Medulla oblongata (tissue), 1 donor: ENCODE measurements at regions not wholly inside any gene's neighbourhood (a gene's known extent, or its start where the extent isn't known, plus 50 kb on each side); places are given as distances from the start of the nearest gene placed in this dataset.
A peak's percentile ranks its signal among the peaks of the same experiment; 100 is the strongest.

Experiments used
- DNase-seq: peaks from one replicate; pipeline ENCODE4 v3.0.0-alpha.2; 2015; ENCODE audit errors: extremely low spot score

DNA sequence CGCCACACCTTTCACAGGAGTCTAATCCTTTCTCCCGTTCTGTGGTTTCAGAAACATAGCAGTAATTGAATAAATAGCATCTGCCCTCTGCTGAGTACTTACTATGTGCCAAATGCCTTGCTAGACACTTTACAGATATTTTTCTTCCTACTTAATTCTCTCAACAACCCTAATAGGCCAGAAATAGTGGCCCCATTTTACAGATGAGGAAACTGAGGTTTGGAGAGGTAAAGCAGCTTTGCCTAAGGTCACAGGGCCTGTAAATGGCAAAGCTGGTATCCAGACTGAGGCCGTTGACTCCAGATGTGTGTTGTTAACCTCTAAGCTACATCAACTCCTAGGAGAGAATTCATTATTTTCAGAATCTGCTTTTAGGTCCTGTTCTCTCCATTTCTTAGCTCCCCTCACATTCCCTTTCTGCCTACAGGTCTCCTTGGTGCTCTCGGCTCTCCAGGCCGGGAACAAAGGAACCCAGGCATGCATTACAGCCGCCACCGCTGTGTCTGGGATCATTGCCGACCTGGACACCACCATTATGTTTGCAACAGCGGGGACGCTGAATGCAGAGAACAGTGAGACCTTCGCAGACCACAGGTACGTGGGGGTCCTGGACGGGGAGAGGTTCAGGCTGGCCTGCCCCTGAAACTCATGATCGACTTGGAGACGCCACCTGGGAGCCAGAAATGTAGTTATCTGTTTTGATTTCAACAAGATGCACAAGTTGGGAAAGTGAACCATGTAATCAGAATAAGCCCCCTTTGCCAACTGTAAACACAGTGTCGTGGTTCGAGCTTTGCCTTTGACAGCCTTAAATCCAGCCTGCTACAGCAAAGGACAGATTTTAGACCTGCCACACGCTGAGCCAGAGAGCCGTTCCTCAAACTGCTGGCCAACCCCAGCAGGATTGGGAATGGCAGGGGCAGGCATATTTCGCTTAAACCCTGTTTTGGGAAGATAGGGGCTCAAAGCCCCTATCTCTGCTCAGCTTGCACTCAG lies 246.5 kb upstream of the TPM1 start:
- DNase-seq: peak; percentile 33

DNA sequence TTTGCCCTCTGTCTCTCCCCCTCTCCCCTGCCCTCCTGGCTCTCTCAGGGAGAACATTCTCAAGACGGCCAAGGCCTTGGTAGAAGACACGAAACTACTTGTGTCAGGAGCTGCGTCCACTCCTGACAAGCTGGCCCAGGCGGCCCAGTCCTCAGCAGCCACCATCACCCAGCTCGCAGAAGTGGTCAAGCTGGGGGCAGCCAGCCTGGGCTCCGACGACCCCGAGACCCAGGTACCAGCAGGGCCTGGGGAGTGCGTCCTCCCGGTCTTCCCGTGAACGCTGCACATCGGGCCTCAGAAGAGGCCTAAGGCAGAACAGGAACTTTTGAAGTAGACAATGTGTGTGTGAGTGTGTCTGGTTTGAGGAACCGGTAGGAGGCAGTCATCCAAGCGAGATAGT lies 245.4 kb upstream of the TPM1 start:
- DNase-seq: no peak

DNA sequence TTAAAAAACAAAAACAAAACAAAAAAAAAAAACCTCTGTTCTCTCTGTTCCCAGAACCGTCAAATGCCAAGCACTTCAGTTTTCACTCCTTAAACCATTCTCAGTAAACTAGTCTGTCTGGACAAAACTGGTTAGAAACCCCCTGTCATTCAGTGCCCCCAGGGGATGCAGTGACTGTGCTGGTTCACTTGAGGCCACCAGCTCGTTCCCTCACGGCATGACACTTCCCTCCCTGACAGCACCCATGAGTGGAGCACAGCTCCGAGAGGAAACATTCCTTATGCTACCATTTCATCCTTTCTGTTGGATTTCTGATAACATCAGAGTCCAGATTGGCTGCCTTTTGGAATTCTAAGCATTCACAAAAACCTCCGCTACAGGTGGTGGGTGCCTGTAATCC lies 244.0 kb upstream of the TPM1 start:
- DNase-seq: no peak

DNA sequence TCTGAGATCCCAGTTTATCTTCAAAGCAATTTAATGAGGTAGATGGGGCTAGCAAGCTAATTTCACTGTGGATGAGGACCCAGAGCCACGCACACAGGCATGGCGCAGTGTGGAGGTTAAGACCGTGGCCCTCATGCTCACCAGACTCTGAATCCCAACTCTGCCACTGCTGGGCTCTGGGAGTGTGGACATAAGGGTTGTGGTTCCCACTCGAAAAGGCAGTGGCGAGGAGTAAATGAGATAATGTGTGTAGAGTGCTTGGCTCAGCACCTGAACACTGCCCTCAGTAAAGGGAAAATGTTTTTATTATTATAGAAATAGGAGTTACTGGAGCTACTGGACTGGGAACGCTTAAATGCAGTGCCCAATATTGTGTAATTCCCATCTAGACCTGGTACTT lies 243.5 kb upstream of the TPM1 start:
- DNase-seq: no peak

DNA sequence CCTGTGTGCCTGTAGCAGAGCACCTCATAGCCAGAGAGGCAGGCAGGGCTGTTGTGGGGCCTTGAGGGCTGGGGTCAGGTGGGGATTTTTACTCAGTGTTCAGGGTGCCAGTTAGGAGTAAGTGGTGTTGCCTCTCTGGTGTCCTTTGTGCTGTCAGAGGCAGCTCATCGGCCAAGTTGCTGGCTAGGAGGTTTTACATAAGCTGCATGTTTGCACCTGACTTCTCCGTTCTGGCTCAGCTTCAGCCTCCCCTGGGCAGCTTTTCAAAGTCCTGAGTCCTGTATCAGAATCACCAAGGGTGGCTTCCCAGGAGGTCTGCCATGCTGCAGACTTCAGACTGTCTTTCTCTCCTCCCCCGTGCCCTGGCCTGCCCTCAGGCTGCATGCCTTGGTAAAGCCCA lies 242.6 kb upstream of the TPM1 start:
- no peak for DNase-seq

DNA sequence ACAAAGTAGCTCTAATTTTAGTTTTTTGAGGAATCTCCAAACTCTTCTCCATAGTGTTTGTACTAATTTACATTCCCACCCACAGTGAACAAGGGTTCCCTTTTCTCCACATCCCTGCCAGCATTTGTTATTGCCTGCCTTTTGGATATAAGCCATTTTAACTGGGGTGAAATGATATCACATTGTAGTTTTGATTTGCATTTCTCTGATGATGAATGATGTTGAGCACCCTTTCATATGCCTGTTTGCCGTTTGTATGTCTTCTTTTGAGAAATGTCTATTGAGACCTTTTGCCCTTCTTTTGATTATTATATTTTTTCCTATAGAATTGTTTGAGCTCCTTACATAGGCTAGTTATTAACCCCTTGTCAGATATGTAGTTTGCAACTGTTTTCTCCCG lies 239.9 kb upstream of the TPM1 start:
- no peak for DNase-seq

DNA sequence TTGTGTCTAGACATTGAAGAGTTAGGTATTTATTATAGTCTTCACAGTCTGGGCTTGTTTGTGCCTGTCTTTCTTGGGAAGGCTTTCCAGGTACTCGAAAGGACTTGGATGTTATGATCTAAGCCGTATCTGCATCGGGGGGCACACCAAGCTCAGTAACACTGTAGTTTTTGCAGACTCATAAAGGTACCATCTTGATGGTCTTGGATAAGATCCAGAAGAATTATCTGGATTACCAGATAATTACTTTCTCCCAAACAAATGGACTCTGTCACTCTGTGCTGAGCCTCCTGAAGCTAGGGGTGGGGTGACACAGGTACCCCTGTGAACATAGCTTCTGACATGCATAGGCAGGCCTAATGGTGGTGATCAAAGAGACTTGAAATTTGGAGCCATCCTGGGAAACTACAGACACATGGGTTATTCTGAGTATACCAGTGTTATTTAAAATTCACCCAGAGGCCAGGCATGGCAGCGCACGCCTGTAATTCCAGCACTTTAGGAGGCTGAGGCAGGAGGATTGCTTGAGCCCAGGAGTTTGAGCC lies 238.6 kb upstream of the TPM1 start:
- no peak for DNase-seq

DNA sequence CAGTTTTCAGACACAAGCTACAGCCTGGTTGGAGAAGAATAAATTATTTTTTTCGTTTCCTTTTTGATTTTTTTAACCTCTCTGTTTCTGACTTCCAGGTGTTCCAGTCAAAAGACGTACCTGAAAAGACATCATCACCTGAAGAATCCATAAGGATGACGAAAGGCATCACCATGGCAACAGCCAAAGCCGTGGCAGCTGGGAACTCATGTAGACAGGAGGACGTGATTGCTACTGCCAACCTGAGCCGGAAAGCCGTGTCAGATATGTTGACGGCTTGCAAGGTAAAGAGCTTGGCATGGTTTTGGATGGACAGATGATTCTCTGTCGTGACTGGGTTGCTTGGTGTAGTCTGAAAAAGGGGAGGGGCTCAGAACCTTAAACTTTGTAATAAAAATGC lies 237.0 kb upstream of the TPM1 start:
- no peak for DNase-seq

DNA sequence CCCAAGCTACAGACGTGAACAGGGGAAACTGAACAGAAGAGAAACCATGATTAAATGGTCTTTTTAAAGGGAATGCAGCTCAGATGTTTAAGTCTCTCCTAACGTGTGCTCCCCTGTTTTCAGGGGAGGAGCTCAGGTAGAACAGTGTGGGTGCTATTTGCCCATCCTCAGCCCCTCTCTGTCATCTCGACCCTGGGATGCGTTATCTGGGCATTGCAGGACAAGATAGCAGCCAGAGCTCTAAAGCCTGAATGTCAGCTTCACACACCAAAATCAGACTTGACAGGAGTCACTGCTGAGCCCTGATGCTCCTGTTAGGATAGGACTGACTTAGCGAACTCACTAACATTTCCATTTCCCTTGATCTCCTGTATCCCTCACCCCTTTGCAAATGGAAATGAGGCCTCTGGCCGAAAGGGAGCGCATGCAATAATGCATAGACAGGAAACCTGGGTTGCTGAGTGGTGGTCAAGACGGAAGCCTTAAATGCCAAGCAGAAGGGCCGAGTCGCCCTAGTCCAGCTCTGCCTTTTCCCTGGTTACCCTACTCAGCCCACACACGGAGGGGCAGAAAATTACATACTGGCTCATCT lies 234.9 kb upstream of the TPM1 start:
- no peak for DNase-seq

DNA sequence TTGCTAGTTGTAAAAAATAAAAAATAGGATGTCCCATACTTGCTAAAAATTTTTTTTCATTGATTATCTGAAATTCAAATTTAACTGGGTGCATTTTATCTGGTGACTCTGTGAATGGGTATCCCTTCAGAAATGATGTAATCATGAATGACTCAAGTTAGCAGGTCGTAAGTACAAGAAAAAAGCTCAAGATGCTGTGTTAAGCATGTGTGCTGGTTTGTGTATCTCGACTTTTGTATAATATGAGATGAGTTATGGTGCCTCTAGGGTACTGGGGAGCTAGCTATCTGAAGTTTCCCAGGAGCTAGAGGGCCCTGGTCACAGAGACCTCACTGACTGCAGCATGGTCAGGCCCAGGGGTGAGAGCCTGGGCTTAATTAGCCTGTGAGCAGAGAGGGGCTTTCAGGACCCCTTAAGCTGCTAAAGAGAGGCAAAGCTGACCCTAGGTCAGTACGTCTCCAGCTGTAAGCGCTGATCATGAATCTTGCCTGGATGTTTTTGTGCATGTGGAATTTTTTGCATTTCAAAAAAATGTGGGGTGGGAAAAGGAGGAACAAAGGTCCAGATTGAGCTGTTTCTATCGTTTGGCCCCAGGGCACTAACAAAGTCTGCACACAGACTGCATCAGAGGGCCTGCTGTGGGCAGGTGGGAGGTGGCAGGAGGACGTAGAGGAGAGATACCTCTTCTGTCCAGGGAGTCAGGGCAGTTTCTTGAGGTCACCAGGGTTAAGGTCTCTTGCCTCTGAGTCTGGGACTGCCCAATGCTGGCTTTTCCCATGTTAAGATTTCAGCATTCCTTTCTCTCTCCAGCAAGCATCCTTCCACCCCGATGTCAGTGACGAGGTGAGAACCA lies 233.2 kb upstream of the TPM1 start:
- DNase-seq: no peak

DNA sequence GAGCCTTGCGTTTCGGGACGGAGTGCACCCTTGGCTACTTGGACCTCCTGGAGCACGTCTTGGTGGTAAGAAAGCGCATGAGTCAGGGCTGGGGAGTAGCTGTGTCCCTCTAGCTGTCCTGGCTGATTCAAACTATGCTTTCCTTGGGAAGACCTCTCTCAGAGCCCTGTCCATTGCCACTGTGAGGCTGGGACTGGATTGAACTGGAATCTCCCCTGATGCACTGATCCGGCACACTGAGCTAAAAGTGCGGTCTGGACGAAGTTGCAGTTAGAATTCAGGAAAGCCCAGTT lies 232.6 kb upstream of the TPM1 start:
- DNase-seq: no peak

DNA sequence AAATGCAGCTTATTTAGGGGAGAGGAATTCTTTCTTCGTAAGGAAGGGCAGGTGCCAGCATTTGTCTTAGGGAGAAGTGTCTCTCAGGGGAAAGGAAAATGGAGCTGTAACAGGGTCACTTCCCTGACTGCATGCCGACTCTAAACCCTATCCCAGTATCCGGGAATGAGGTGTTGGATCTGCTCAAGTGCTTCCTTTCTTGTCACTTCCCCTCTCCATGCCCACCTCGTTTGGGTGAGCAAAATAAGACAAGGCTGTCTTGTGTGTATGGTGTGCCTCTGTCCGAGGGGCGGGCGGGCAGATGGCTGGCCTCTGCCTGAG lies 230.1 kb upstream of the TPM1 start:
- no peak for DNase-seq

DNA sequence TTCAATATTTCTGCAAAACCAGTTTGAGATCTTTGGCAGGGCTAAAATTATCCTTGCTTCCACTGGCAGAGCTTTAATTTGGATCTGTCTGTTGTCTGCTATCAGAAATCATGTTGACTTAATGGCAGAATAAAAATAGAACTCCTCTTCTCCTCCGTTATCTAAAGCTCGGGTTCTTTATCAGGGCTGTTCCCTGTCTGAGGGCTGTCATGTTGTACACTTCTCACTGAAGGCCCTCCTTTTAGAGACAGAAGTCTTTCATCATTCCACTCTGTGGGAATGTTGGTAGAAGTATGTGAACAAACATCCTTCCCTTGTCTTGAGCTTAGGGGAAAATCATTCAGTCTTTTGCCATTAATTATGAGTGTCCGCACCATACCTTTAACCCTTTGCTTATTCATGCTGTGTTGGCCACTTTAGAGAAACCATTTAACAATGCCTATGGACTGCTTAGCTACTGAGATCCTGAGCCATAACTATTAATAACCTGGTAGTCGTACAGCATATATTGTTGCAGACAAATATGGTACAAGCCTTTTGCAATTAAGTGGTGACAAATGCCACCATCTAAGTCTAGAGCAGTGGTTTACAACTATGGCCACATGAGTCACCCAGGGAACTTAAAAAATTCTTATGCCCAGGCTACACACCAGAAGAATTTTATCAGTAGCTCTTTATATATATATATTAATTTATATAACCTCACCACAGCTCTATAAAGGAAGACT lies 226.0 kb upstream of the TPM1 start:
- DNase-seq: no peak

DNA sequence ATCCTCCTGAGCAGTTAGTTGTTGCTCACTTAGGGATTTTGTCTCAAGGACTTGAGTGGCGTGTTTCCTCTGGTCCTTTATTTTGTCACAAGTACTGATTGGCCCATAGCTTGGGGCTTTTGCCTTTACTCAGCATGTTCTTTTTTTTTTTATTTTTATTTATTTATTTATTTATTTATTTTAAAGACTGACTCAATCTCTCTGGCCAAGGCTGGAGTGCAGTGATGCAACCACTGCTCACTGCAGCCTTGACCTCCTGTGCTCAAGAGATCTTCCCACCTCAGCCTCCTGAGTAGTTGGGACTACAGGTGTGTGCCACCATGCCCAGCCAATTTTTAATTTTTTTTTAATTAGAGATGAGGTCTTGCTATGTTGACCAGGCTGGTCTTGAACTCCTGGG lies 223.9 kb upstream of the TPM1 start:
- DNase-seq: no peak

DNA sequence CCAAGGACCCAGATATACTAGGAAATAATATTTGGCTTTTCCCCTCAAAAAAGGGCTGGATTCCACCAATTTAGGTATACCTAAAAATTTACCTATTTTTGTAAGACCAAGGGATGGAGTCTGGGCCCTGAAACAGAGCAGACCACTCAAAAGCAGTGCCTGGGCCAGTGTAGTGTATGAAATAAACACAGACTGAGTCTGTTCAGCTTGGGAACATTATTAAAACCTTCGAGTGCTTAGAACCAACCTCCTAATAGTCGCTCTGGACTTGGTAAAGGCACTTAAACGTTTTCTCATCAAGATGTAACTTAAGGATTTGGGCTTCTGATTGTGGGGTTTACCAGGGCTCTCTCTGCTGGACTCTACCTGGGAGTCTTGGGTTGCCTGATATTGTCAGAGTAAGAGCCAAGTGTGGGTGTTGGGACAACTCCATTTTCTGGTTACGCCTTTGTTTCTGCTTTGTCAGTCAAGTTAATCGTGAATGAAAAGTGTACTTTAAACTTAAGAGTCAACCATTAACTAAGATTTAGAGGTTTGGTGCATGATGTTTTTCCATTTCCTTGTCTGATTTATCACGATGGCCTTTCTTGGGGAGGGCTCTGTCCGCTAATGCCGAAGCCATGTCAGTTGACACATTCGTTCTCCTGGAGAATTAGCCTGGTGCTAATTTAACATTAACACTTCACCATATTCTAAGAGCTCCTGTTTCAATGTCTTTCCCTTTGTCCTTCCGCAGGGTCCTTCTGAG lies 221.0 kb upstream of the TPM1 start:
- no peak for DNase-seq

DNA sequence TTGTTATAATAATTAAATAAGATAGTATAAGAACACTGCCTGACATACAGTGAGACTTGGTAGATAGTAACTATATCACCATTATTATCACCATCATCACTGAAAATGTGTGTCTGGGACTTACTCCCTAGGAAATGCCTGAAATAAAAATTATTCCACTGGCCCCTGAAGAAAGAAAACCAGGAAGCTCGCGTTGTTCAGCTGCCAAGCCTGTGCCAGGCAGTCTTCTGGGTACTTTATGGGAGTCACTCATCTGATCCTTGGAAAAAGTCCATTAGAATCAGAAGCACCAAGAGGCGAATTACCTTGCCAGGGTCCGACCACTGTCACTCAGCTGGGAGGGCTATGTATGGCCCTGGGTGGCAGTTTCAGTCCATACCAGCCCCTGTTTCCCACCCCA lies 220.3 kb upstream of the TPM1 start:
- no peak for DNase-seq

DNA sequence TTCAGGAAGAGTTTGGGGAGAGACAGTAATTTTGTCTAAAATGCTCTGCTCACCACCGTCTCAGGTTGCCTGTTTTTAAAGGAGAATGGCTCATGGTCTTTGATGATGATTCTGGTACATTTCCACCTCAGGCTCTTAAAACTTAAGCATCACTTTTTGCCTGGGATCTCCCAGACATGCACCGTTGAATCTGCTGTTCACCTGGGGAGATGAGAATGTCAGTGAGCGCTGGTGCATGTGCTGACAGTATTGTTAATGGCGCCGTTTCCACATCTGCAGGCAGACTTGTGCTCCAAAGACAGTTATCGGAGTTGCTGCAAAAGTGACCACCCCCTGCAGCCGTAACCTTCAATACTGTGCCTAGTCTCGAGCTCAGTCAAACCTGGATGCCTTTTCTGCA lies 219.0 kb upstream of the TPM1 start:
- no peak for DNase-seq

DNA sequence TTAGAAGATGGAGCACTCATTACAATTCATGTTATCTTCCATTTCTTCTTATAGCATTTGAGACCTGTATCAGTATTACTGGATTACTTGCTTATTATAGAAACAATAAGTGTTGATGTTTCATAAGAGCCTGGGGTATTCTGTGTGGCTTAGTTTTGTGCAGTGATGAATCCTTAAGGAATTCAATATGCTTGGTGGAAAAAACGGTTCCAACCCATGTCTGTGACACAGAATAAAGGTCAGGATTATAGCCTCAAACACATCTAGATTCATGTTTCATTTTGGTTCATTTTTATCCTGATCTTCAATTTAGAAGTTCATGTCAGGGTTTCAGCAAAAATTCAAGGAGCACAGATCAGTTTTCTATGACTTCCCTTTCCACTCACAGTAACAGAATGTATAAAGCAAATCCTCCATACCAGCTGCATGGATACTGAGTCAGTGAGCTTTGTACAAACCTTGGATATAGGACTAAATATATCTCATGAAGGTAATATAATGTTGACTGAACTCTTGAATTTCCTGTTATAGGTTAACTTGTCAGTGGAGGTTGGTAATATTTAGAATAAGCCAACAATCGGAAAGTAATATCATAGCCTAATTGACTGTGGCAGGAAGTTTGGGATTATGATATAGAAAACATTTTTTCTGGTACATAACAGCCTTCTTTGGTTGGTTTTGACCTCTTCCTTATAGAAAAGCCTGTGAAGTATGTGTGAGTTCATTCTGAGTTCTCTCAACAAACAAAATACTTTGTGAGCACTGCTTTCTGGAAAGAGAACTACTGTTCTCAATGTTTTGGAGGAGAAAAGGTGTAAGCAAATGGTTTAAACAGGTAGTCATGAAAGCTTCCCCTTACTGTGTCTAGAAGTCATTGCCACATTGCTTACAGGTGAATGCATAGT lies 218.2 kb upstream of the TPM1 start:
- no peak for DNase-seq

DNA sequence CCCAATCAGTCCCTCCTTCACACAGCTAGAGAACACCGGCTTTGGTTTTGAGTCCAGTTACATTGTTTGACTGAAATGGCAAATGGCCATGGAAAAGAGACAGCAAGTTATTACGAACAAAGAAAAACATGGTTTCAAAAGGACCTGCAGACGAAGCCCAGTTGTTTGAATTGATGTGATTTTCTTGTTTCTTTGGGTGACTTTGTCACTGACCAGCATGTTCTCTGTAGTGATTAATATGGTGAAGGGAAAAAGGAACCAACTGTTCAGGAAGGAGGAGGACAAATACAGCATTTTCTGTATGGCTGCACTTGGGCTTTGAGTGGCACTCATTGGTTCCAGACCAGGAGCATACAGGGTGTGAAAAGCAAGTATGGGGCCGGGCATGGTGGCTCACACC lies 217.4 kb upstream of the TPM1 start:
- DNase-seq: no peak

DNA sequence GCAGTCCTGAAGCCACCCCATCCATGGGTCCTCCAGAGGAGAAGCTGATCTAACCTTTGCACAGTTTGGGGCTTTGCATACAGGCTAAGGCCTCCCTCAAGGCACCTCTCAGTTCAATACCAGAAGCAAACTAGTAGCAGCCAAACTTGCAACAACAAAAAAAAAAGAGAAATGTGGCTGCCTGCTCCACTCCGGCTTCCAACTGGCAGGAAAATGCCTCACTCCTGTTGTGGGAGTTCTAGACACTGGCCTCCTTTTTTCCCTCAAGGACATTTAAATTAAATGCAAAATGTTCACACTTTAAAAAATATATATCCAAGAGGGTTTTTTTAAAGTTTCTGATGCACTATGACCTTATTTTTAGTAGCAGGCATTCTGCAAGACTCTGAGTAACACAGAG lies 216.0 kb upstream of the TPM1 start:
- no peak for DNase-seq
